Spleen (tissue), 11 donors: ENCODE measurements at regions not wholly inside any gene's neighbourhood (a gene's known extent, or its start where the extent isn't known, plus 50 kb on each side); places are given as distances from the start of the nearest gene placed in this dataset.

Experiments
- DNase-seq: peaks from one replicate; pipeline ENCODE4 v3.0.0-alpha.2; 2020
- H3K27ac ChIP-seq, 8 donors: fragments of 200-600 bp; sonication (generic) in 7 of 8; 1 replicate in 4 of 8; 2 replicates in 4 of 8; pipeline versions ENCODE4 v1.5.0 to v1.8.0; 2016 to 2021; ENCODE audit warnings: inconsistent platforms in 4 of 8, mild to moderate bottlenecking in 4 of 8, moderate library complexity in 1 of 8
- H3K27me3 ChIP-seq, 7 donors: fragments of 200-600 bp; sonication (generic) in 6 of 7; replicated peaks in 1 of 7; 1 replicate in 4 of 7; 2 replicates in 3 of 7; pipeline versions ENCODE4 v1.5.0 to v1.8.0; 2016 to 2021; ENCODE audit warnings: inconsistent platforms in 3 of 7, mild to moderate bottlenecking in 1 of 7
- H3K36me3 ChIP-seq, 6 donors: fragments of 200-600 bp; sonication (generic) in 5 of 6; 1 replicate in 4 of 6; 2 replicates in 2 of 6; pipeline versions ENCODE4 v1.5.0 to v1.8.0; 2016 to 2021; ENCODE audit warnings: inconsistent platforms in 2 of 6
- H3K4me1 ChIP-seq, 6 donors: fragments of 200-600 bp; sonication (generic) in 5 of 6; 1 replicate in 3 of 6; 2 replicates in 3 of 6; pipeline versions ENCODE4 v1.5.0 to v1.8.0; 2016 to 2021; ENCODE audit warnings: inconsistent platforms in 3 of 6
- H3K4me3 ChIP-seq, 8 donors: fragments of 200-600 bp; sonication (generic) in 7 of 8; 1 replicate in 4 of 8; 2 replicates in 4 of 8; pipeline versions ENCODE4 v1.5.0 to v1.8.0; 2016 to 2021; ENCODE audit warnings: inconsistent platforms in 4 of 8, mild to moderate bottlenecking in 4 of 8, moderate library complexity in 2 of 8
- H3K9me3 ChIP-seq, 8 donors: fragments of 200-600 bp; sonication (generic) in 7 of 8; 1 replicate in 4 of 8; 2 replicates in 4 of 8; pipeline versions ENCODE4 v1.5.0 to v1.8.0; 2016 to 2021; ENCODE audit warnings: inconsistent platforms in 4 of 8
- CTCF ChIP-seq, 11 experiments: fragments of 200-600 bp in 7 of 11; fragments of 450-650 bp in 4 of 11; sonication (generic) in 4 of 11; IDR thresholded peaks in 8 of 11; conservative IDR thresholded peaks in 3 of 11; 1 replicate in 7 of 11; 2 replicates in 4 of 11; pipeline versions ENCODE4 v1.4.0 to v1.8.0; 2016 to 2021; ENCODE audit warnings: antibody characterized with exemption in 11 of 11, inconsistent platforms in 4 of 11, mild to moderate bottlenecking in 1 of 11
- POLR2A ChIP-seq, 3 donors: fragments of 450-650 bp; IDR thresholded peaks; one replicate each; pipeline ENCODE4 v1.5.1; 2017; ENCODE audit warnings: antibody characterized with exemption in 3 of 3, mild to moderate bottlenecking in 1 of 3
- POLR2AphosphoS5 ChIP-seq, 3 donors: sonication (generic); formaldehyde crosslinking; IDR thresholded peaks; one replicate each; pipeline ENCODE4 v1.5.1; 2017; ENCODE audit warnings: antibody characterized with exemption in 3 of 3
- WGBS, 5 donors: extraction: QIAGEN DNeasy Blood & Tissue Kit in 3 of 5; methylation state at CpG; one replicate each; pipeline versions ENCODE4 v1.1.5 to v1.1.7; 2013 to 2018; 5-methylcytosine and 5-hydroxymethylcytosine counted together
- intact Hi-C: fragments of 100-400 bp; cut with DNase I; formaldehyde crosslinking; loops from one replicate; pipeline ENCODE4 v1.15.0; 2023; ENCODE audit warnings: low total_unique reads
- donor health status: healthy with polysubstance abuse.
- donor health status: DM: no; HTN: no; CAD: no; lungs with moderate emphysema.
- donor health status: DM: no; HTN: no; CAD: no.
- donor health status: Bipolar disorder and iron deficiency.
- donor health status: healthy.
- donor health status: DM: no; HTN: no; CAD: no.
- donor health status: DM: yes; HTN: yes; CAD: no.

- intact Hi-C loops: no loop called here
- H3K9me3 ChIP-seq: no peaks in the 10 kb centered on the region
- no peak for TF ChIP-seq POLR2AphosphoS5 (IDR thresholded peaks at IDR 0.05)
- H3K27ac ChIP-seq: no peak overlapping the region
- peaks cover 0 to 28% (median 0%) of the 10 kb centered on the region in 7 donors for H3K27me3 ChIP-seq
- no peak for DNase-seq
- peaks cover 0 to 5% (median 0%) of the 10 kb centered on the region in 6 donors for H3K4me1 ChIP-seq
- no peak overlapping the region for H3K4me3 ChIP-seq
- 48 to 56% (median 49%) methylated on average over 5 of the region's 5 CpGs for WGBS, 5 donors
- H3K36me3 ChIP-seq: no peaks in the 10 kb centered on the region
Measured at GRCh38 chr11:119509969-119510401, 87.0 kb upstream of the THY1 start.

GRCh38 chr11:119509282-119509841 is 86.4 kb upstream of the THY1 start:
- no peak overlapping the region for H3K27ac ChIP-seq
- peaks cover 0 to 29% (median 0%) of the 10 kb centered on the region in 7 donors for H3K27me3 ChIP-seq
- WGBS, 5 donors: 63 to 73% (median 71%) methylated on average over 4 of the region's 4 CpGs
- H3K4me1 ChIP-seq: peaks cover 0 to 5% (median 0%) of the 10 kb centered on the region in 6 donors
- intact Hi-C loops: no loop called here
- DNase-seq: no peak
- no peak overlapping the region for H3K4me3 ChIP-seq
- H3K9me3 ChIP-seq: no peaks in the 10 kb centered on the region
- TF ChIP-seq POLR2AphosphoS5 (IDR thresholded peaks at IDR 0.05) (no peak), CTCF (IDR thresholded peaks at IDR 0.05 in 8 of 11, conservative IDR thresholded peaks at IDR 0.05 in 3 of 11) (no peak), POLR2A (IDR thresholded peaks at IDR 0.05) (no peak)
- H3K36me3 ChIP-seq: no peaks in the 10 kb centered on the region

GRCh38 chr11:119506436-119506835 is 83.5 kb upstream of the THY1 start:
- no peak overlapping the region for H3K4me3 ChIP-seq
- no peaks in the 10 kb centered on the region for H3K9me3 ChIP-seq
- WGBS, 5 donors: 15 to 68% (median 42%) methylated on average over 3 of the region's 3 CpGs
- H3K4me1 ChIP-seq: peaks cover 0 to 5% (median 0%) of the 10 kb centered on the region in 6 donors
- H3K27me3 ChIP-seq: peaks cover 0 to 13% (median 0%) of the 10 kb centered on the region in 7 donors
- intact Hi-C loops: no loop called here
- TF ChIP-seq CTCF (IDR thresholded peaks at IDR 0.05 in 8 of 11, conservative IDR thresholded peaks at IDR 0.05 in 3 of 11) (no peak), POLR2A (IDR thresholded peaks at IDR 0.05) (no peak), POLR2AphosphoS5 (IDR thresholded peaks at IDR 0.05) (no peak)
- H3K36me3 ChIP-seq: no peaks in the 10 kb centered on the region
- no peak overlapping the region for H3K27ac ChIP-seq
- no peak for DNase-seq

GRCh38 chr11:119505861-119506260 is 82.9 kb upstream of the THY1 start:
- TF ChIP-seq POLR2A (IDR thresholded peaks at IDR 0.05) (no peak), POLR2AphosphoS5 (IDR thresholded peaks at IDR 0.05) (no peak), CTCF (IDR thresholded peaks at IDR 0.05 in 8 of 11, conservative IDR thresholded peaks at IDR 0.05 in 3 of 11) (no peak)
- no peak for DNase-seq
- 78 to 87% (median 81%) methylated on average over 8 of the region's 8 CpGs for WGBS, 5 donors
- Histone ChIP-seq H3K4me3 (no peak overlapping the region), H3K27me3 (peaks cover 0 to 16% (median 0%) of the 10 kb centered on the region in 7 donors), H3K36me3 (no peaks in the 10 kb centered on the region), H3K27ac (no peak overlapping the region), H3K9me3 (no peaks in the 10 kb centered on the region), H3K4me1 (peaks cover 0 to 5% (median 0%) of the 10 kb centered on the region in 6 donors)
- intact Hi-C loops: no loop called here
